ENCODE measurements at regions not wholly inside any gene's neighbourhood (a gene's known extent, or its start where the extent isn't known, plus 50 kb on each side); places are given as distances from the start of the nearest gene placed in this dataset.

- H3K36me3 Mint-ChIP-seq (ENCODE audit: low read depth) = no peaks in the 10 kb centered on the region
- peaks cover 4% of the 10 kb centered on the region for H3K9me3 Mint-ChIP-seq
- TF ChIP-seq CTCF (IDR thresholded peaks at IDR 0.05; ENCODE audit: unreplicated experiment in 3 of 3) = no peak
- peaks cover 3% of the 10 kb centered on the region for H3K27me3 Mint-ChIP-seq (ENCODE audit: low read depth)
- no peaks in the 10 kb centered on the region for H3K4me1 Mint-ChIP-seq
- no peak overlapping the region for H3K27ac Mint-ChIP-seq
- H3K4me3 Mint-ChIP-seq = no peak overlapping the region
Measured at GRCh38 chr2:128520340-128520739, 201.7 kb upstream of the HS6ST1 start.

- H3K27me3 Mint-ChIP-seq (ENCODE audit: low read depth) = peaks cover 3% of the 10 kb centered on the region
- peaks cover 4% of the 10 kb centered on the region for H3K9me3 Mint-ChIP-seq
- H3K36me3 Mint-ChIP-seq (ENCODE audit: low read depth) = no peaks in the 10 kb centered on the region
- H3K27ac Mint-ChIP-seq = no peak overlapping the region
- H3K4me3 Mint-ChIP-seq = no peak overlapping the region
- H3K4me1 Mint-ChIP-seq = no peaks in the 10 kb centered on the region
- no peak for TF ChIP-seq CTCF (IDR thresholded peaks at IDR 0.05; ENCODE audit: unreplicated experiment in 3 of 3)
Measured at GRCh38 chr2:128520791-128521190, 202.1 kb upstream of the HS6ST1 start.

GRCh38 chr2:128521482-128521881 lies 202.8 kb upstream of the HS6ST1 start:
- peaks cover 4% of the 10 kb centered on the region for H3K9me3 Mint-ChIP-seq
- no peak for TF ChIP-seq CTCF (IDR thresholded peaks at IDR 0.05; ENCODE audit: unreplicated experiment in 3 of 3)
- no peak overlapping the region for H3K27ac Mint-ChIP-seq
- H3K4me3 Mint-ChIP-seq = no peak overlapping the region
- peaks cover 3% of the 10 kb centered on the region for H3K27me3 Mint-ChIP-seq (ENCODE audit: low read depth)
- no peaks in the 10 kb centered on the region for H3K4me1 Mint-ChIP-seq
- no peaks in the 10 kb centered on the region for H3K36me3 Mint-ChIP-seq (ENCODE audit: low read depth)

- Mint-ChIP-seq H3K4me3 (no peak overlapping the region), H3K27me3 (ENCODE audit: low read depth) (peaks cover 3% of the 10 kb centered on the region), H3K36me3 (ENCODE audit: low read depth) (no peaks in the 10 kb centered on the region), H3K4me1 (no peaks in the 10 kb centered on the region), H3K9me3 (peaks cover 4% of the 10 kb centered on the region), H3K27ac (no peak overlapping the region)
- no peak for TF ChIP-seq CTCF (IDR thresholded peaks at IDR 0.05; ENCODE audit: unreplicated experiment in 3 of 3)
Measured at GRCh38 chr2:128522829-128523228, 204.2 kb upstream of the HS6ST1 start.

- no peak for TF ChIP-seq CTCF (IDR thresholded peaks at IDR 0.05; ENCODE audit: unreplicated experiment in 3 of 3)
- Mint-ChIP-seq H3K9me3 (peaks cover 4% of the 10 kb centered on the region), H3K27ac (peak overlapping the region in 2 of 3 experiments; percentile 12 to 36), H3K27me3 (ENCODE audit: low read depth) (peaks cover 3% of the 10 kb centered on the region), H3K36me3 (ENCODE audit: low read depth) (no peaks in the 10 kb centered on the region), H3K4me3 (no peak overlapping the region), H3K4me1 (no peaks in the 10 kb centered on the region)
Measured at GRCh38 chr2:128523457-128523856, 204.8 kb upstream of the HS6ST1 start.

GRCh38 chr2:128524183-128524582 lies 205.5 kb upstream of the HS6ST1 start:
- Mint-ChIP-seq H3K27me3 (ENCODE audit: low read depth) (peaks cover 8% of the 10 kb centered on the region), H3K36me3 (ENCODE audit: low read depth) (no peaks in the 10 kb centered on the region), H3K9me3 (peaks cover 4% of the 10 kb centered on the region), H3K4me1 (no peaks in the 10 kb centered on the region), H3K4me3 (no peak overlapping the region), H3K27ac (no peak overlapping the region)
- no peak for TF ChIP-seq CTCF (IDR thresholded peaks at IDR 0.05; ENCODE audit: unreplicated experiment in 3 of 3)

Measured in nephron (organoid).